ENCODE measurements at regions not wholly inside any gene's neighbourhood (a gene's known extent, or its start where the extent isn't known, plus 50 kb on each side); places are given as distances from the start of the nearest gene placed in this dataset.
"Not testable (repeated sequence)": the region's sequence is repeated elsewhere in the genome, so short reads cannot be mapped to it uniquely, and the experiment has no call there.

GRCh38 chr13:88840085-88840484 lies 1168.9 kb downstream of the SLITRK5 start:
- TF ChIP-seq CTCF (IDR thresholded peaks at IDR 0.05), result no peak
- intact Hi-C loops (cut with DNase I), result no loop called here
- no peak overlapping the region for H3K4me3 ChIP-seq
- DNase-seq, result no peak
- no peaks in the 10 kb centered on the region for H3K4me1 ChIP-seq
- H3K27me3 ChIP-seq (ENCODE audit: low read depth), result no peaks in the 10 kb centered on the region
- no peaks in the 10 kb centered on the region for H3K36me3 ChIP-seq
- no peak overlapping the region for H3K27ac ChIP-seq
- no peaks in the 10 kb centered on the region for H3K9me3 ChIP-seq
- no peak for ATAC-seq

- H3K27me3 ChIP-seq (ENCODE audit: low read depth); DNase-seq; H3K4me3 ChIP-seq; ATAC-seq; H3K4me1 ChIP-seq; H3K27ac ChIP-seq; H3K36me3 ChIP-seq; H3K9me3 ChIP-seq; intact Hi-C loops (cut with DNase I): not testable (repeated sequence)
Measured at GRCh38 chr13:88852293-88852692, 1181.1 kb downstream of the SLITRK5 start.

GRCh38 chr13:88857256-88857655 lies 1186.1 kb downstream of the SLITRK5 start:
- Histone ChIP-seq H3K36me3 (no peaks in the 10 kb centered on the region), H3K27ac (no peak overlapping the region), H3K9me3 (no peaks in the 10 kb centered on the region), H3K27me3 (ENCODE audit: low read depth) (no peaks in the 10 kb centered on the region), H3K4me3 (no peak overlapping the region), H3K4me1 (no peaks in the 10 kb centered on the region)
- ATAC-seq, result no peak
- no peak for DNase-seq
- TF ChIP-seq CTCF (IDR thresholded peaks at IDR 0.05), result no peak
- intact Hi-C loops (cut with DNase I), result no loop called here

GRCh38 chr13:88862095-88862620 lies 1191.0 kb downstream of the SLITRK5 start:
- intact Hi-C loops (cut with DNase I), result no loop called here
- Histone ChIP-seq H3K36me3 (no peaks in the 10 kb centered on the region), H3K4me1 (no peaks in the 10 kb centered on the region), H3K27me3 (ENCODE audit: low read depth) (no peaks in the 10 kb centered on the region), H3K27ac (no peak overlapping the region), H3K9me3 (no peaks in the 10 kb centered on the region), H3K4me3 (no peak overlapping the region)
- DNase-seq (no peak), ATAC-seq (no peak)
- no peak for TF ChIP-seq CTCF (IDR thresholded peaks at IDR 0.05)

GRCh38 chr13:88863116-88863515 lies 1191.9 kb downstream of the SLITRK5 start:
- Histone ChIP-seq H3K27me3 (ENCODE audit: low read depth) (no peaks in the 10 kb centered on the region), H3K4me3 (no peak overlapping the region), H3K36me3 (no peaks in the 10 kb centered on the region), H3K27ac (no peak overlapping the region), H3K4me1 (no peaks in the 10 kb centered on the region), H3K9me3 (no peaks in the 10 kb centered on the region)
- ATAC-seq, result no peak
- no peak for DNase-seq
- no peak for TF ChIP-seq CTCF (IDR thresholded peaks at IDR 0.05)
- intact Hi-C loops (cut with DNase I), result no loop called here

- TF ChIP-seq CTCF (IDR thresholded peaks at IDR 0.05), result no peak
- ATAC-seq (no peak), DNase-seq (no peak)
- Histone ChIP-seq H3K9me3 (no peaks in the 10 kb centered on the region), H3K4me1 (no peaks in the 10 kb centered on the region), H3K4me3 (no peak overlapping the region), H3K36me3 (no peaks in the 10 kb centered on the region), H3K27me3 (ENCODE audit: low read depth) (no peaks in the 10 kb centered on the region), H3K27ac (no peak overlapping the region)
- intact Hi-C loops (cut with DNase I), result no loop called here
Measured at GRCh38 chr13:88866195-88866594, 1195.0 kb downstream of the SLITRK5 start.

Data from lower lobe of right lung (tissue), 2 donors.